ENCODE measurements at regions not wholly inside any gene's neighbourhood (a gene's known extent, or its start where the extent isn't known, plus 50 kb on each side); places are given as distances from the start of the nearest gene placed in this dataset.

- no peak overlapping the region for H2AFZ ChIP-seq (ENCODE audit: low read depth, low read length)
- H3K4me1 ChIP-seq (ENCODE audit: insufficient read depth, low read length): peaks cover 3% of the 10 kb centered on the region
Observed at GRCh38 chr2:217146956-217147355, 287.1 kb upstream of the TNP1 start.

GRCh38 chr2:217142649-217143266 lies 282.9 kb upstream of the TNP1 start:
- Histone ChIP-seq H2AFZ (ENCODE audit: low read depth, low read length) (no peak overlapping the region), H3K4me3 (ENCODE audit: low read length) (no peak overlapping the region)

More at GRCh38 chr2:217146956-217147355, 287.1 kb upstream of the TNP1 start:
- Histone ChIP-seq H3K27me3 (ENCODE audit: insufficient read depth, low read length) (no peaks in the 10 kb centered on the region), H3K36me3 (ENCODE audit: insufficient read depth, low read length) (no peaks in the 10 kb centered on the region), H3K4me3 (ENCODE audit: low read length) (no peak overlapping the region), H3K9me3 (ENCODE audit: low read length) (peaks cover 2% of the 10 kb centered on the region)

GRCh38 chr2:217138284-217138683 lies 278.4 kb upstream of the TNP1 start:
- Histone ChIP-seq H3K4me1 (ENCODE audit: insufficient read depth, low read length) (no peaks in the 10 kb centered on the region), H3K27me3 (ENCODE audit: insufficient read depth, low read length) (no peaks in the 10 kb centered on the region), H3K4me3 (ENCODE audit: low read length) (no peak overlapping the region), H3K9me3 (ENCODE audit: low read length) (peaks cover 10% of the 10 kb centered on the region), H2AFZ (ENCODE audit: low read depth, low read length) (no peak overlapping the region), H3K36me3 (ENCODE audit: insufficient read depth, low read length) (no peaks in the 10 kb centered on the region)

More at GRCh38 chr2:217142649-217143266, 282.9 kb upstream of the TNP1 start:
- Histone ChIP-seq H3K4me1 (ENCODE audit: insufficient read depth, low read length) (no peaks in the 10 kb centered on the region), H3K27me3 (ENCODE audit: insufficient read depth, low read length) (no peaks in the 10 kb centered on the region), H3K9me3 (ENCODE audit: low read length) (peaks cover 10% of the 10 kb centered on the region), H3K36me3 (ENCODE audit: insufficient read depth, low read length) (no peaks in the 10 kb centered on the region)

- Histone ChIP-seq H3K4me3 (ENCODE audit: low read length) (no peak overlapping the region), H2AFZ (ENCODE audit: low read depth, low read length) (no peak overlapping the region), H3K36me3 (ENCODE audit: insufficient read depth, low read length) (no peaks in the 10 kb centered on the region)
Observed at GRCh38 chr2:217127744-217128143, 267.9 kb upstream of the TNP1 start.

GRCh38 chr2:217125014-217125413 lies 265.1 kb upstream of the TNP1 start:
- H3K27me3 ChIP-seq (ENCODE audit: insufficient read depth, low read length): no peaks in the 10 kb centered on the region
- no peaks in the 10 kb centered on the region for H3K4me1 ChIP-seq (ENCODE audit: insufficient read depth, low read length)
- no peak overlapping the region for H2AFZ ChIP-seq (ENCODE audit: low read depth, low read length)
- no peaks in the 10 kb centered on the region for H3K9me3 ChIP-seq (ENCODE audit: low read length)
- no peak overlapping the region for H3K4me3 ChIP-seq (ENCODE audit: low read length)
- H3K36me3 ChIP-seq (ENCODE audit: insufficient read depth, low read length): no peaks in the 10 kb centered on the region

More at GRCh38 chr2:217127744-217128143, 267.9 kb upstream of the TNP1 start:
- Histone ChIP-seq H3K27me3 (ENCODE audit: insufficient read depth, low read length) (no peaks in the 10 kb centered on the region), H3K4me1 (ENCODE audit: insufficient read depth, low read length) (no peaks in the 10 kb centered on the region), H3K9me3 (ENCODE audit: low read length) (no peaks in the 10 kb centered on the region)

- Histone ChIP-seq H3K4me1 (ENCODE audit: insufficient read depth, low read length) (no peaks in the 10 kb centered on the region), H3K4me3 (ENCODE audit: low read length) (no peak overlapping the region), H3K9me3 (ENCODE audit: low read length) (no peaks in the 10 kb centered on the region), H3K27me3 (ENCODE audit: insufficient read depth, low read length) (no peaks in the 10 kb centered on the region), H3K36me3 (ENCODE audit: insufficient read depth, low read length) (no peaks in the 10 kb centered on the region), H2AFZ (ENCODE audit: low read depth, low read length) (no peak overlapping the region)
Observed at GRCh38 chr2:217124050-217124449, 264.2 kb upstream of the TNP1 start.

GRCh38 chr2:217121565-217121964 lies 261.7 kb upstream of the TNP1 start:
- no peak overlapping the region for H3K4me3 ChIP-seq (ENCODE audit: low read length)
- no peaks in the 10 kb centered on the region for H3K36me3 ChIP-seq (ENCODE audit: insufficient read depth, low read length)
- H3K4me1 ChIP-seq (ENCODE audit: insufficient read depth, low read length): no peaks in the 10 kb centered on the region
- no peaks in the 10 kb centered on the region for H3K27me3 ChIP-seq (ENCODE audit: insufficient read depth, low read length)
- no peaks in the 10 kb centered on the region for H3K9me3 ChIP-seq (ENCODE audit: low read length)
- no peak overlapping the region for H2AFZ ChIP-seq (ENCODE audit: low read depth, low read length)

- Histone ChIP-seq H3K4me1 (ENCODE audit: insufficient read depth, low read length) (no peaks in the 10 kb centered on the region), H3K4me3 (ENCODE audit: low read length) (no peak overlapping the region), H3K9me3 (ENCODE audit: low read length) (no peaks in the 10 kb centered on the region), H3K36me3 (ENCODE audit: insufficient read depth, low read length) (no peaks in the 10 kb centered on the region), H2AFZ (ENCODE audit: low read depth, low read length) (no peak overlapping the region), H3K27me3 (ENCODE audit: insufficient read depth, low read length) (no peaks in the 10 kb centered on the region)
Observed at GRCh38 chr2:217120429-217120828, 260.6 kb upstream of the TNP1 start.

GRCh38 chr2:217118559-217119284 lies 258.9 kb upstream of the TNP1 start:
- H3K4me1 ChIP-seq (ENCODE audit: insufficient read depth, low read length): no peaks in the 10 kb centered on the region

GRCh38 chr2:217117523-217117922 lies 257.7 kb upstream of the TNP1 start:
- Histone ChIP-seq H3K36me3 (ENCODE audit: insufficient read depth, low read length) (no peaks in the 10 kb centered on the region), H2AFZ (ENCODE audit: low read depth, low read length) (no peak overlapping the region), H3K9me3 (ENCODE audit: low read length) (no peaks in the 10 kb centered on the region), H3K4me1 (ENCODE audit: insufficient read depth, low read length) (no peaks in the 10 kb centered on the region), H3K27me3 (ENCODE audit: insufficient read depth, low read length) (no peaks in the 10 kb centered on the region), H3K4me3 (ENCODE audit: low read length) (no peak overlapping the region)

More at GRCh38 chr2:217118559-217119284, 258.9 kb upstream of the TNP1 start:
- Histone ChIP-seq H2AFZ (ENCODE audit: low read depth, low read length) (no peak overlapping the region), H3K36me3 (ENCODE audit: insufficient read depth, low read length) (no peaks in the 10 kb centered on the region), H3K4me3 (ENCODE audit: low read length) (no peak overlapping the region), H3K9me3 (ENCODE audit: low read length) (no peaks in the 10 kb centered on the region), H3K27me3 (ENCODE audit: insufficient read depth, low read length) (no peaks in the 10 kb centered on the region)

GRCh38 chr2:217116610-217117009 lies 256.7 kb upstream of the TNP1 start:
- no peaks in the 10 kb centered on the region for H3K36me3 ChIP-seq (ENCODE audit: insufficient read depth, low read length)
- H3K4me1 ChIP-seq (ENCODE audit: insufficient read depth, low read length): no peaks in the 10 kb centered on the region
- H3K27me3 ChIP-seq (ENCODE audit: insufficient read depth, low read length): no peaks in the 10 kb centered on the region
- no peak overlapping the region for H3K4me3 ChIP-seq (ENCODE audit: low read length)
- H3K9me3 ChIP-seq (ENCODE audit: low read length): no peaks in the 10 kb centered on the region
- H2AFZ ChIP-seq (ENCODE audit: low read depth, low read length): no peak overlapping the region

- no peaks in the 10 kb centered on the region for H3K9me3 ChIP-seq (ENCODE audit: low read length)
- H3K4me1 ChIP-seq (ENCODE audit: insufficient read depth, low read length): no peaks in the 10 kb centered on the region
- no peaks in the 10 kb centered on the region for H3K36me3 ChIP-seq (ENCODE audit: insufficient read depth, low read length)
- H3K4me3 ChIP-seq (ENCODE audit: low read length): no peak overlapping the region
- H3K27me3 ChIP-seq (ENCODE audit: insufficient read depth, low read length): no peaks in the 10 kb centered on the region
- H2AFZ ChIP-seq (ENCODE audit: low read depth, low read length): no peak overlapping the region
Observed at GRCh38 chr2:217114117-217114516, 254.3 kb upstream of the TNP1 start.

- H3K9me3 ChIP-seq (ENCODE audit: low read length): no peaks in the 10 kb centered on the region
- no peaks in the 10 kb centered on the region for H3K4me1 ChIP-seq (ENCODE audit: insufficient read depth, low read length)
- no peak overlapping the region for H3K4me3 ChIP-seq (ENCODE audit: low read length)
- H3K27me3 ChIP-seq (ENCODE audit: insufficient read depth, low read length): no peaks in the 10 kb centered on the region
- no peaks in the 10 kb centered on the region for H3K36me3 ChIP-seq (ENCODE audit: insufficient read depth, low read length)
- H2AFZ ChIP-seq (ENCODE audit: low read depth, low read length): no peak overlapping the region
Observed at GRCh38 chr2:217113491-217113890, 253.6 kb upstream of the TNP1 start.
